ENCODE measurements at regions not wholly inside any gene's neighbourhood (a gene's known extent, or its start where the extent isn't known, plus 50 kb on each side); places are given as distances from the start of the nearest gene placed in this dataset.

DNA sequence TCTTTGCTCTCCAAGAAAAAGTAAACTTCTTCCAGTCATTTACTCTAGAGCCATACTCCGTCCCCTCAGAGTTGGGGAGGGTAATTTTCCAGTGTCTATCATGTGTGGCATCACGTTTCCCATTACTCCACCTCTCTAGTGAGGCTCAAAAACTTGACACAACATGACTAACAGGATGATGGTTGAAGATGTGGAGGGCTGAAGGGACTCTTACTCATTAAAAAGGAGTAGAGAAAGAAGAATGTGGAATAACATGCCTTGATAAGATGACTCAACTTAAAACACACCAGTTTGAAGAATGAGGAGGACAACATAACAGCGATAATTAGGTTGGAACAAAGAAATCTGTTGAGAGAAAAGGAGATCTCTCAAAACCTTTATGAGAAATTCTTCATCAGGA, 894.3 kb downstream of the OTOL1 start:
- POLR2A ChIA-PET, result no interaction called here
- Mint-ChIP-seq H3K4me1 (no peaks in the 10 kb centered on the region), H3K4me3 (no peak overlapping the region), H3K9me3 (peaks cover 23% of the 10 kb centered on the region), H3K36me3 (peaks cover 16% of the 10 kb centered on the region), H3K27me3 (ENCODE audit: low read depth) (no peaks in the 10 kb centered on the region), H3K27ac (no peak overlapping the region)
- CTCF ChIA-PET, result no interaction called here
- TF ChIP-seq ZNF219 (CRISPR knock-in tag; IDR thresholded peaks at IDR 0.05; ENCODE audit: borderline replicate concordance), result no peak
- ATAC-seq (no peak), DNase-seq (ENCODE audit: low spot score) (no peak)

DNA sequence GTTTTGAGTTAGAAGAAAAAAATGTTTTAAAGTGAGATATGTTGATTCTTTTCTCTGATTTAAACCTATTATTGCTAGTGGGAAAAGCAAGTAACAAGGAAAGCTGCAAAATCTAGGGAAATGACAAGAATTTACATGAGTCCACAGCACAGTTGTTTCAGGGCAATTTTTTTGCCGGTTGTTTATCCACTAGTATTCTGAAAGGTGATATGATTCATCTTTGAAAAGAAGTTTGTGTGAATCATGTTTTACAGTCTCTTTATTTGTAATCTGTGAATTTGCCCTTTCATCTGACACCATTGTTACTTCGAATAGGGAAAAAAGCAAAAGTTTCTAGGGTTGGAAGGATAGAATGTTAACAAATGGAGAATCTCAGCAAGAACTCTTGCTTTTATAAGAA, 894.7 kb downstream of the OTOL1 start:
- DNase-seq (ENCODE audit: low spot score) (no peak), ATAC-seq (no peak)
- H3K27me3 Mint-ChIP-seq (ENCODE audit: low read depth), result no peaks in the 10 kb centered on the region
- ChIA-PET POLR2A (no interaction called here), CTCF (interaction anchor here (0.6 kb wide), 1 partner anchor 914 kb away, joined by 3 read pairs; no protein-coding TSS in a partner anchor)
- H3K27ac Mint-ChIP-seq, result no peak overlapping the region
- TF ChIP-seq, protein P1, sequence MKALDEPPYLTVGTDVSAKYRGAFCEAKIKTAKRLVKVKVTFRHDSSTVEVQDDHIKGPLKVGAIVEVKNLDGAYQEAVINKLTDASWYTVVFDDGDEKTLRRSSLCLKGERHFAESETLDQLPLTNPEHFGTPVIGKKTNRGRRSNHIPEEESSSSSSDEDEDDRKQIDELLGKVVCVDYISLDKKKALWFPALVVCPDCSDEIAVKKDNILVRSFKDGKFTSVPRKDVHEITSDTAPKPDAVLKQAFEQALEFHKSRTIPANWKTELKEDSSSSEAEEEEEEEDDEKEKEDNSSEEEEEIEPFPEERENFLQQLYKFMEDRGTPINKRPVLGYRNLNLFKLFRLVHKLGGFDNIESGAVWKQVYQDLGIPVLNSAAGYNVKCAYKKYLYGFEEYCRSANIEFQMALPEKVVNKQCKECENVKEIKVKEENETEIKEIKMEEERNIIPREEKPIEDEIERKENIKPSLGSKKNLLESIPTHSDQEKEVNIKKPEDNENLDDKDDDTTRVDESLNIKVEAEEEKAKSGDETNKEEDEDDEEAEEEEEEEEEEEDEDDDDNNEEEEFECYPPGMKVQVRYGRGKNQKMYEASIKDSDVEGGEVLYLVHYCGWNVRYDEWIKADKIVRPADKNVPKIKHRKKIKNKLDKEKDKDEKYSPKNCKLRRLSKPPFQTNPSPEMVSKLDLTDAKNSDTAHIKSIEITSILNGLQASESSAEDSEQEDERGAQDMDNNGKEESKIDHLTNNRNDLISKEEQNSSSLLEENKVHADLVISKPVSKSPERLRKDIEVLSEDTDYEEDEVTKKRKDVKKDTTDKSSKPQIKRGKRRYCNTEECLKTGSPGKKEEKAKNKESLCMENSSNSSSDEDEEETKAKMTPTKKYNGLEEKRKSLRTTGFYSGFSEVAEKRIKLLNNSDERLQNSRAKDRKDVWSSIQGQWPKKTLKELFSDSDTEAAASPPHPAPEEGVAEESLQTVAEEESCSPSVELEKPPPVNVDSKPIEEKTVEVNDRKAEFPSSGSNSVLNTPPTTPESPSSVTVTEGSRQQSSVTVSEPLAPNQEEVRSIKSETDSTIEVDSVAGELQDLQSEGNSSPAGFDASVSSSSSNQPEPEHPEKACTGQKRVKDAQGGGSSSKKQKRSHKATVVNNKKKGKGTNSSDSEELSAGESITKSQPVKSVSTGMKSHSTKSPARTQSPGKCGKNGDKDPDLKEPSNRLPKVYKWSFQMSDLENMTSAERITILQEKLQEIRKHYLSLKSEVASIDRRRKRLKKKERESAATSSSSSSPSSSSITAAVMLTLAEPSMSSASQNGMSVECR (CRISPR knock-in tag; IDR thresholded peaks at IDR 0.05; ENCODE audit: borderline replicate concordance), result no peak
- TF ChIP-seq NR2C2 (CRISPR knock-in tag; IDR thresholded peaks at IDR 0.05), result no peak
- TF ChIP-seq FOXP1 (CRISPR knock-in tag; IDR thresholded peaks at IDR 0.05; ENCODE audit: borderline replicate concordance), result no peak
- no peak for TF ChIP-seq ZNF423 (CRISPR knock-in tag; IDR thresholded peaks at IDR 0.05)
- TF ChIP-seq, protein P2, sequence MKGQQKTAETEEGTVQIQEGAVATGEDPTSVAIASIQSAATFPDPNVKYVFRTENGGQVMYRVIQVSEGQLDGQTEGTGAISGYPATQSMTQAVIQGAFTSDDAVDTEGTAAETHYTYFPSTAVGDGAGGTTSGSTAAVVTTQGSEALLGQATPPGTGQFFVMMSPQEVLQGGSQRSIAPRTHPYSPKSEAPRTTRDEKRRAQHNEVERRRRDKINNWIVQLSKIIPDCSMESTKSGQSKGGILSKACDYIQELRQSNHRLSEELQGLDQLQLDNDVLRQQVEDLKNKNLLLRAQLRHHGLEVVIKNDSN (CRISPR knock-in tag; IDR thresholded peaks at IDR 0.05), result no peak
- no peak for TF ChIP-seq ZNF416 (CRISPR knock-in tag; IDR thresholded peaks at IDR 0.05)
- TF ChIP-seq, protein P3, sequence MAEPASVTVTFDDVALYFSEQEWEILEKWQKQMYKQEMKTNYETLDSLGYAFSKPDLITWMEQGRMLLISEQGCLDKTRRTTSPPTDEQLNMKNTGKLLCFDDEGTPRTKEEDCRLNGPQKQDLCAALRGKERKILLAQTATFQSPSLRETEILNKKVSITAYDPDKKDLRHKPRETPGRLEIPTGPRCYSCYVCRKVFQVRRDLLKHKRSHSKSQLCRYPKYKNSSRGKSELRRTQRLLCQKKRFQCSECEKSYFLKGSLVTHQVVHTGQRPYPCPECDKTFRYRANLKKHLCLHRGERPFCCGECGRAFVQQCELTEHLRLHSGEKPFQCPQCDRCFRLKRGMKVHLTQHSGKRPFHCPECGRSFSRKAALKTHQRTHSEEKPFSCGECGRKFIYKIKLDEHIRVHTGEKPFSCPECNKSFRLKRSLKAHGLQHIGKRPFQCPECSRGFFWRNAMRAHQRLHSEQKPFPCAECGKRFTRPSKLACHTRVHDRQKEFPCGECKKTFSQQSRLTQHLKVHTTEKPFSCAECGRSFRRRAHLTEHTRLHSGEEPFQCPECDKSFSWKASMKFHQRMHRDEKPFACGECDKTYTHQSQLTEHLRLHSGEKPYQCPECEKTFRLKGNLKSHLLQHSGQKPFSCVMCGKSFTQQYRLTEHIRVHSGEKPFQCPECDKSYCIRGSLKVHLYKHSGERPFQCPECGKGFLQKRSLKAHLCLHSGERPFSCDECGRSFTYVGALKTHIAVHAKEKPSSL (CRISPR knock-in tag; conservative IDR thresholded peaks at IDR 0.05), result no peak
- no peak for TF ChIP-seq SP1 (CRISPR knock-in tag; conservative IDR thresholded peaks at IDR 0.05)
- TF ChIP-seq, protein P4, sequence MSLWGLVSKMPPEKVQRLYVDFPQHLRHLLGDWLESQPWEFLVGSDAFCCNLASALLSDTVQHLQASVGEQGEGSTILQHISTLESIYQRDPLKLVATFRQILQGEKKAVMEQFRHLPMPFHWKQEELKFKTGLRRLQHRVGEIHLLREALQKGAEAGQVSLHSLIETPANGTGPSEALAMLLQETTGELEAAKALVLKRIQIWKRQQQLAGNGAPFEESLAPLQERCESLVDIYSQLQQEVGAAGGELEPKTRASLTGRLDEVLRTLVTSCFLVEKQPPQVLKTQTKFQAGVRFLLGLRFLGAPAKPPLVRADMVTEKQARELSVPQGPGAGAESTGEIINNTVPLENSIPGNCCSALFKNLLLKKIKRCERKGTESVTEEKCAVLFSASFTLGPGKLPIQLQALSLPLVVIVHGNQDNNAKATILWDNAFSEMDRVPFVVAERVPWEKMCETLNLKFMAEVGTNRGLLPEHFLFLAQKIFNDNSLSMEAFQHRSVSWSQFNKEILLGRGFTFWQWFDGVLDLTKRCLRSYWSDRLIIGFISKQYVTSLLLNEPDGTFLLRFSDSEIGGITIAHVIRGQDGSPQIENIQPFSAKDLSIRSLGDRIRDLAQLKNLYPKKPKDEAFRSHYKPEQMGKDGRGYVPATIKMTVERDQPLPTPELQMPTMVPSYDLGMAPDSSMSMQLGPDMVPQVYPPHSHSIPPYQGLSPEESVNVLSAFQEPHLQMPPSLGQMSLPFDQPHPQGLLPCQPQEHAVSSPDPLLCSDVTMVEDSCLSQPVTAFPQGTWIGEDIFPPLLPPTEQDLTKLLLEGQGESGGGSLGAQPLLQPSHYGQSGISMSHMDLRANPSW (CRISPR knock-in tag; conservative IDR thresholded peaks at IDR 0.05; ENCODE audit: low read depth), result no peak
- no peak for TF ChIP-seq IRF2 (CRISPR knock-in tag; IDR thresholded peaks at IDR 0.05; ENCODE audit: borderline replicate concordance, low read depth)
- TF ChIP-seq NFATC4 (CRISPR knock-in tag; IDR thresholded peaks at IDR 0.05), result no peak
- TF ChIP-seq, protein P5, sequence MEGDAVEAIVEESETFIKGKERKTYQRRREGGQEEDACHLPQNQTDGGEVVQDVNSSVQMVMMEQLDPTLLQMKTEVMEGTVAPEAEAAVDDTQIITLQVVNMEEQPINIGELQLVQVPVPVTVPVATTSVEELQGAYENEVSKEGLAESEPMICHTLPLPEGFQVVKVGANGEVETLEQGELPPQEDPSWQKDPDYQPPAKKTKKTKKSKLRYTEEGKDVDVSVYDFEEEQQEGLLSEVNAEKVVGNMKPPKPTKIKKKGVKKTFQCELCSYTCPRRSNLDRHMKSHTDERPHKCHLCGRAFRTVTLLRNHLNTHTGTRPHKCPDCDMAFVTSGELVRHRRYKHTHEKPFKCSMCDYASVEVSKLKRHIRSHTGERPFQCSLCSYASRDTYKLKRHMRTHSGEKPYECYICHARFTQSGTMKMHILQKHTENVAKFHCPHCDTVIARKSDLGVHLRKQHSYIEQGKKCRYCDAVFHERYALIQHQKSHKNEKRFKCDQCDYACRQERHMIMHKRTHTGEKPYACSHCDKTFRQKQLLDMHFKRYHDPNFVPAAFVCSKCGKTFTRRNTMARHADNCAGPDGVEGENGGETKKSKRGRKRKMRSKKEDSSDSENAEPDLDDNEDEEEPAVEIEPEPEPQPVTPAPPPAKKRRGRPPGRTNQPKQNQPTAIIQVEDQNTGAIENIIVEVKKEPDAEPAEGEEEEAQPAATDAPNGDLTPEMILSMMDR (IDR thresholded peaks at IDR 0.05), result no peak
- H3K4me1 Mint-ChIP-seq, result no peaks in the 10 kb centered on the region
- no peak overlapping the region for H3K4me3 Mint-ChIP-seq
- H3K36me3 Mint-ChIP-seq, result peaks cover 16% of the 10 kb centered on the region
- peaks cover 23% of the 10 kb centered on the region for H3K9me3 Mint-ChIP-seq

Measured in WTC11 (cell line).